ENCODE measurements at regions not wholly inside any gene's neighbourhood (a gene's known extent, or its start where the extent isn't known, plus 50 kb on each side); places are given as distances from the start of the nearest gene placed in this dataset.
"Not testable (repeated sequence)": the region's sequence is repeated elsewhere in the genome, so short reads cannot be mapped to it uniquely, and the experiment has no call there.

- peak; percentile 80 for DNase-seq
Measured at GRCh38 chr3:193938613-193939012, 197.3 kb upstream of the HES1 start.

DNA sequence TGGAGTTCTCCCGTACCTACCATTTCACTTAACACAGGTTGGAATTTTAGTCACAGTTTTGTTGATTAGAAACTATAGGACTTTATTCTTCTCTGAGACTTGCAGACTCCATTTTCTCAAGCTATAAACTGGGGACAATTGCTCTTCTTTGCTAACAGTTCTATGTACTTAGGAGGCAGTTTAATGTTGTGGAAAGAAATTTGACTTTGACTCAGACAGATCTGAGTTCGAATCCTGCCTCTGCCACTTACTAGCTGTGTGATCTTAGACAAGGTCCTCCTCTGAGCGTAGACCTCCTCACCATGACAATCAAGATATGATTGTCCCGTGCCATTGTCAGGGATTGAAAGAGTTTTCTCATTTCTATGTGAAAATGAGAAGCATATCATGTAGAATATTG lies 196.4 kb upstream of the HES1 start:
- DNase-seq, result no peak

GRCh38 chr3:193940526-193940925 lies 195.4 kb upstream of the HES1 start:
- DNase-seq, result no peak

DNA sequence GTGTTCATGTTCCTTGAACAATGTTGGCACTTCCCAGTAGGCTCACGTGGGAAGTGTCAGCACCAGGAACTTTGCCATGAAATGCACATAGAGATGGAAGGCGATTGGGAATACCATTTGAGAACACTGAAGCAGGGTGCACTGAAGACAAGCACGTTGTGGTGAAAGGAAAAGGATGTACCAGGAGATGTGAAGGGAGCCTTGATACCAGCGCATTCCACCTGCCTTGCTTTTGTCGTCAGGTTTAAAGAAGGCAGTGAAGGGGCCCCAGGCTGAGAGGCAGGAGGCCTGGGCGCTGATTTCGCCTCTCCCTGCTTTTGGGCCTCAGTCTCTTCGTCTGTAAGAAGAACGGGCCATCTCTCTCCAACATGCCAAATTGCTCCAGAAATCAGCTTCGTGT lies 194.5 kb upstream of the HES1 start:
- no peak for DNase-seq

DNA sequence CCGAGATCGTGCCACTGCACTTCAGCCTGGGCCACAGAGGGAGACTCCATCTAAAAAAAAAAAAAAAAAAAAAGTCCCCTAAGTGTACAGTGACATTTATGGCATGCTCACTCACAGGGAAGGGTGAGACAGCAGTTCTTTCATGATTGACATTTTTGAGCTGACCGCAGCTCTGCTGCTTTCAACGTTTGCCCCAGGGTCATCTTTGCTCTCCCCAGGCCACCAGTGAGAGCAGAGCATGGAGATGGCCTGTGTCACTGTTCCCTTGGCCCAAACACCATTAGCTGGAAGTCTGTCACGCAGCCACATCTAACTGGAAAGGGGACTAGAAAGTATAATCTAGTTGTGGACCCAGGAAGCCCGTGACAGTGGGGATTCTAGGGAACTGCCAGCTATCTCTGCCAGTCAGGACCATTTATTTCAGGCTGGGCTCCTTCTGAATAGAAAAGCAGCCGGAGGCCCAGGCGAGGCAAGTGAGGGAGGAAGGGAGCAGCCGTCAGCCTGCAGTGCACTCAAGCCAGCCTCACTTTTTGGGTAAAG lies 193.4 kb upstream of the HES1 start:
- DNase-seq, result no peak

DNA sequence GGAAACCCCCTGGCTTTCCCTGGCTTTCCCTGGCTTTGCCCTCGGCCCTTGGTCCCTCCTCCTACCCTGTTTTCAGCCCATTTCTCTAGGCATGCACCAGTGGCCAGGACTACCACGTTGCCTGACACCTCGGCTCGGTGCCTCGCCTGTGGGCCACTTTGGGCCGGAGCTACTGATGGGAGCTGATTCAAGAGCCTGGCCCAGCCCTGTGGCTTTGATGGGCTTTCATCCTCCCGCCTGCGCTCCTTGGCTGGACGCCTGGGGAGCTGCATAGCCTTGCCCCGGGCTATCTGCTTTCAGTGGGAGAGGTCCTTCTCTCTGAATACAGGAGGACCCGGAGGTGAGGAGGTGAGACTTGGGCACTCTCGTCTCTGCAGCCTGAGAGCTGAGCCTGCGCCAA lies 192.7 kb upstream of the HES1 start:
- no peak for DNase-seq

- no peak for DNase-seq
Measured at GRCh38 chr3:193943851-193944517, 192.0 kb upstream of the HES1 start.

DNA sequence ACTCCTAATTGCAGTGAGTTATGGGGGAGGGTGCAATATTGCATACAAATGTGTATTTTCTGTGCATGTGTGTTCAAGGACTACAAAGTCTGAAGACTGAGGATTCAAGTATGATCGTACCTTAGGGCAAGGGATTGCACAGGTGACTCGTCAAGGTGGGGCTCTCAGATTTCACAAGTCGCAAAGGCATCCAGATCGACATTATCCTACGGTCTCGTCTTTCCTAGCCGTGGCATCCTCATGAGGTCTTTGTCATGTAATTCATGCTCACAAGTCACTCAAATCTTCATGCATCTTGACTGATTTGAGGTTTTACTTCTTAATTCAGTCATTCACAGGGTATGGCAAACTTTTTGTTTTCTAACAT lies 191.4 kb upstream of the HES1 start:
- DNase-seq, result no peak

DNA sequence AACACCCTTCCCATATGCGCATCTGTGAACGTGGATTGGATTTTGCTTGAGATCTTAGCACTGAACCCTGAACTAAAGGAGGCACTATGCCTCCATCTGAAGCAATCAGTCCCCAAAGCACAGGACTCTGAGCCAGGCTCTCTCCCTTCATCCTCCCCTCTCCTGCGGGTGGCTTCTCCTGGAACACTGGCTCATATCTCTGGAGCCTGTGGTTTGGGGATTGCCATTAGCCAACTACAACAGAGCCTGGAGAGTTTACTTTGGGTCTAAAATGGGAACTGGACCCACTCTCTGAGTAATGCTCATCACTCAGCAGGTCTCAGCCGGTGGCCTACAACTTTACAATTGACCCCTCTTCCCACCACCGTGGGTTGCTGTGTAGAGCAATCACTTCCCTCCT lies 190.8 kb upstream of the HES1 start:
- no peak for DNase-seq

GRCh38 chr3:193946945-193947344 lies 189.0 kb upstream of the HES1 start:
- DNase-seq, result no peak

- no peak for DNase-seq
Measured at GRCh38 chr3:193947596-193947995, 188.4 kb upstream of the HES1 start.

- DNase-seq, result no peak
Measured at GRCh38 chr3:193948459-193948858, 187.5 kb upstream of the HES1 start.

DNA sequence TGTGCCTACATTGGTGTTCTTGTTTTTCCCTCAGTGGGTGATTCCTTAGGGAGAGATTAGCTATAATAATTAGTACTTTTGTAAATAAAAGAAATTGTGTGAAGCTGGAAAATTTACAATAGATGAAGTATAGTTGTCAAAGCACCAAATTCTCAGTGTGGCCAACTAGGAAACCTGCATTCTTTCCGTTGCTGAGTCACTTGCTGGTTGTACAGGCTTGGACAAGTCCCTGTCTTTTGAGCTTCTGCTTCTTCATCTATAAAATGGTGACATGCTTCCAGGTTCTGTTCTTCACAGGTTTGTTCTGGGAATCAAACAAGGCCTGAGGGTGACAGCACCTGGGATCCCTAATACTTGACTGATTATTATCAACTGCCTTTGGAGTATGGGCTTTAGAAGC lies 184.1 kb upstream of the HES1 start:
- no peak for DNase-seq

DNA sequence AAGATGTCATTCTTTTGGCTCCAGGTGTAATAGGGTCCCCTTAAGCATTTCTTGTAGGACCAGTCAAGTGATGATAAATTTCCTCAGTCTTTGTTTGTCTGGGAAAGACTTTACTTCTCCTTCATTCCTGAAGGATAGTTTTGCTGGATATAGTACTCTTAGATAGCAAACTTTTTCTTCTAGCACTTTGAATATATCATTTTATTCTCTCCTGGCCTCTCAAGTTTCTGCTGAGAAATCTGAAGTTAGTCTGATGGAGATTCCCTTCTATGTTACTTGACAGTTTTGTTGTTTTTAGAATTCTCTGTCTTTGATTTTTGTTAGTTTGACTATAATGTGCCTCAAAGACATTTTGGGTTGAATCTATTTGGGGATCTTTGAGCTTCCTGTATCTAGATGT lies 181.2 kb upstream of the HES1 start:
- DNase-seq, result no peak

- no peak for DNase-seq
Measured at GRCh38 chr3:193955719-193956118, 180.2 kb upstream of the HES1 start.

DNA sequence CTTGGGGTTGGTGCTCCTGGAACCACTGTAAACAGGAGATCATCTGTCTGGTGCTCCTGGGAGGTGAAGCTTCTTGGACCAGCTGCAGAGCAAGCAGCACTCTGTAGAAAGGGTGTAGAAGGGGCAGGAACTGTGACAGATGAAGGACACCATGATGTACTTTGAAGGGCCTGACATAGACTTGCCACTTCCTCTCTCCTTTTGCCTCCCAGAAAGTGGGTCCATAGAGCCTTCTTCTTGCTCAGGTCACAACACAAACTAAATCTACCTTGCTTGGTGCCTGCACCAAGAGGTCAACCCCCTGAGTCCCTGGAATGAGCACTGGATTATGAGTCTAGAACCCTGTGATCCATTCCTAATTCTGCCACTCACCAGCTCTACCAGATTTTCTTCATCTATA lies 176.1 kb upstream of the HES1 start:
- DNase-seq, result no peak

GRCh38 chr3:193960487-193961274 lies 175.3 kb upstream of the HES1 start:
- no peak for DNase-seq

DNA sequence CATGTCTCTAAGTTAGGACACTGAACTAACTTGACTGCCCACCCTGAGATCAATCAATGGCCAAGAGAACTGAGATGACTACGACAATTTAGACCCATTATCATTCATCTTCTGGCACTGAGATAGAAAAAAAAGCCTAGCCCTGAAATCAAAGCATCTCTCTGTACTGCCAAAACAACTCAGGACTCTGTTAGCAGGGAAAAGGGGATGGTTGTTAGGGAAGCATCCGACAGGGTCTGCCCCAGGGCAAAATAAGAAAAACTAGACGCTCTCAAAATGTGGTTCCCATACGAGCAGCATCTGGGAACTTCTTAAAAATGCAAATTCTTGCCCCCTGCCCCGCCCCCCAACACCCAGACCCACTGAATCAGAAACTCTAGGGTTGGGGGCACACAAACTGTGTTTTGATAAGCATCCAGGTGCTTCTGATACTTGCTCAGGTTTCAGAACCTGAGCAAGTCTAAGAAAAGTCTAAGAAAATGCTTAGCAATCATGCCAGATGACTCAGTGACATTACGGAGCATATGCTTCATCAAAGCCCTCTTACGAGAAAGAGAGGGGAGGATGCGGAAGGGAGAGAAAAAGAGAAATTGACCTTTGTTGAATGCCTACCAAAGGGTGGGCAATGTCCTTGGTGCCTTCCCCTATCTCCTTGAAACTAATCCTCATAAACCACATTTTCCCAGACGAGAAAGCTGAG lies 172.8 kb upstream of the HES1 start:
- no peak for DNase-seq

GRCh38 chr3:193963808-193964516 lies 172.0 kb upstream of the HES1 start:
- DNase-seq, result no peak

DNA sequence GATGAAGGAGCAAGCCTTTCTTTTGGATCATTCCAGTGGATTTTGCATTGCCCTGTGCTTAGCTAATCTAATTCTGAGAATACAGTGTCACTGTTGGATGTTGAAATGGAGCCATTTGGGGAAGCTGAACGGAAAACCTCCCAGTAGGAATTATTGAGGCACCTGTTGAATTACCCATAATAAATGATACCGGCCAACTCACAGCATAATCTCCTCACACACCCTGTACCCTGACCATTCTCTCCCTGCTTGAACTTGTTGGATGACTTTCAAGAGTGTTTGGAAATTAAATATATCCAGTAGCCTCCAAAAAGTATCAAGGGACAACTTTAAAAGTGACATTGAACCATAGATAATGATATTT lies 171.4 kb upstream of the HES1 start:
- DNase-seq, result no peak

DNA sequence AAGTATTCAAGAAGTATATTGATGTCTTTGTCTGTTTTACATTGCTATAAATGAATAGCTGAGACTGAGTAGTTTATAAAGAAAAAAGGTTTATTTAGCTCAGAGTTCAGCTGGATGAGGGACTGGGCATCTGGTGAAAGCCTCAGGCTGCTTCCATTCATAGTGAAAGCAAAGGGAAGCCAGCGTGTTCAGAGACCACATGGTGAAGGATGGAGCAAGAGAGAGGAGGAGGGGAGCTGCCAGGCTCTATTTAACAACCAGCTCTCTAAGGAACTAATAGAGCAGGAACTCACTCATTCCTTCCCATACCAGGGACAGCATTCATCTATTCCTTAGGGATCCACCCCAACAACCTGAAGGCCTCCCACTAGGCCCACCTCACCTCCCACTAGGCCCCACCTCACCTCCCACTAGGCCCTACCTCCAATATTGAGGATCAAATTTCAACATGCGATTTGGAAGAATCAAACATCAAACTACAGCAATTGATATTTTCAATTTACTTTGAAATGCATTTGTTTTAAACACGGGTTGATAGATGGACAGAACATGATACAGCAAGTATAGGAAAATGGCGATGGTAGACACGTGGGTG lies 167.5 kb upstream of the HES1 start:
- DNase-seq, result no peak

DNA sequence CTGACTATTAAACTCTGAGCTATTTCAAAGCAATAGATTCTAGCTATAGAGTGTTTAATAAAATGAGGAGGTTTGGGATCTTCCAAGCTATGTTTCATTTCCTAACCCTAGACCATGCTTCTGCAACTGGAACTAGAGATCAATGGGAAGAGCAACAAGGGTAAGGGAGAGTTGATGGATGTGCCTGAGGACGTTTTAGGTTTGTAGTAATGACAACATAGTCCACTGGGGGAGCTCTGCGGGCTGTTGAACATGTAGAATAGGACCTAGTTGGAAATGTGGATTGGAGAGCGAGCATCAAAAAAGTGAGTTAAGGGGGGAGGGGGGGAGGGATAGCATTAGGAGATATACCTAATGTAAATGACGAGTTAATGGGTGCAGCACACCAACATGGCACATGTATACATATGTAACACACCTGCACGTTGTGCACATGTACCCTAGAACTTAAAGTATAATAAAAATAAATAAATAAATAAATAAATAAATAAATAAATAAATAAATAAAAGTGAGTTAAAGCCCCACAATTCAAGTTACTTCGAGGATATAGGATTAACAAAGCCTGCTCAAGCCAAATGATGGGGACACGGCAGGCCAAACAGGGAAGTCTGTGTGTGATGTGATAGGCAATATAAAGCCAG lies 165.7 kb upstream of the HES1 start:
- not testable (repeated sequence) for DNase-seq

Data from NCI-H1417 treated with DMSO at 0.1 percent for 48 hours (cell line).